GM23338 (cell line): ENCODE measurements at regions not wholly inside any gene's neighbourhood (a gene's known extent, or its start where the extent isn't known, plus 50 kb on each side); places are given as distances from the start of the nearest gene placed in this dataset.
A peak's percentile ranks its signal among the peaks of the same experiment; 100 is the strongest.

Experiments
- ATAC-seq: fragments of 200-7000 bp; cut with Tn5 transposase; 3 replicates; pipeline ENCODE4 v1.9.1; 2020
- DNase-seq: peaks from one replicate; pipeline ENCODE4 v3.0.0-alpha.2; 2015; ENCODE audit warnings: low spot score
- H2AFZ ChIP-seq: fragments of 200-600 bp; sonication (generic); 2 replicates; pipeline ENCODE4 v1.8.0; 2016; ENCODE audit warnings: antibody characterized with exemption, mild to moderate bottlenecking, moderate library complexity
- H3F3A ChIP-seq: fragments of 200-600 bp; sonication (generic); replicated peaks from 2 replicates; pipeline ENCODE4 v1.8.0; 2017; ENCODE audit warnings: antibody characterized with exemption, mixed run types, low read depth
- H3K27ac ChIP-seq: fragments of 200-600 bp; sonication (generic); 2 replicates; pipeline ENCODE4 v1.6.1; 2016; ENCODE audit warnings: low read depth
- H3K27me3 ChIP-seq: fragments of 200-600 bp; sonication (generic); 2 replicates; pipeline ENCODE4 v1.8.0; 2016; ENCODE audit warnings: mild to moderate bottlenecking, mixed run types, moderate library complexity; ENCODE audit not compliant: insufficient read depth
- H3K36me3 ChIP-seq: fragments of 200-600 bp; sonication (generic); 2 replicates; pipeline ENCODE4 v1.8.0; 2016; ENCODE audit warnings: mild to moderate bottlenecking; ENCODE audit not compliant: insufficient read depth
- H3K4me1 ChIP-seq: fragments of 200-600 bp; sonication (generic); 2 replicates; pipeline ENCODE4 v1.8.0; 2016; ENCODE audit warnings: mild to moderate bottlenecking, moderate library complexity; ENCODE audit not compliant: insufficient read depth
- H3K4me2 ChIP-seq: fragments of 200-600 bp; sonication (generic); 2 replicates; pipeline ENCODE4 v1.7.1; 2017; ENCODE audit warnings: mixed run types
- H3K4me3 ChIP-seq: fragments of 200-600 bp; sonication (generic); 2 replicates; pipeline ENCODE4 v1.6.1; 2016; ENCODE audit warnings: mixed run types
- H3K79me2 ChIP-seq: fragments of 200-600 bp; sonication (generic); replicated peaks from 2 replicates; pipeline ENCODE4 v1.8.0; 2017; ENCODE audit warnings: mild to moderate bottlenecking; ENCODE audit not compliant: insufficient read depth
- H3K9me2 ChIP-seq: fragments of 200-600 bp; sonication (generic); 2 replicates; pipeline ENCODE4 v1.8.0; 2017; ENCODE audit not compliant: insufficient read depth
- H4K20me1 ChIP-seq: fragments of 200-600 bp; sonication (generic); replicated peaks from 2 replicates; pipeline ENCODE4 v1.8.0; 2017; ENCODE audit warnings: mild to moderate bottlenecking; ENCODE audit not compliant: insufficient read depth
- H3K27ac Mint-ChIP-seq: 2 replicates; pipeline ENCODE4 v1.8.0; 2020; ENCODE audit warnings: inconsistent platforms, mild to moderate bottlenecking, moderate library complexity, mixed read lengths
- H3K27me3 Mint-ChIP-seq: 3 replicates; pipeline ENCODE4 v1.8.0; 2022; ENCODE audit warnings: low read depth, mild to moderate bottlenecking, moderate library complexity, mixed read lengths, inconsistent platforms; ENCODE audit not compliant: insufficient read depth, poor library complexity
- H3K36me3 Mint-ChIP-seq: 3 replicates; pipeline ENCODE4 v1.8.0; 2021; ENCODE audit warnings: low read depth, mild to moderate bottlenecking, inconsistent platforms, moderate library complexity, mixed read lengths
- H3K4me1 Mint-ChIP-seq: 3 replicates; pipeline ENCODE4 v1.8.0; 2020; ENCODE audit warnings: mild to moderate bottlenecking, inconsistent platforms, mixed read lengths
- H3K4me3 Mint-ChIP-seq: 3 replicates; pipeline ENCODE4 v1.8.0; 2021; ENCODE audit warnings: moderate library complexity, mild to moderate bottlenecking, inconsistent platforms, mixed read lengths
- H3K9me3 Mint-ChIP-seq: 3 replicates; pipeline ENCODE4 v1.8.0; 2020; ENCODE audit warnings: moderate library complexity, mild to moderate bottlenecking, inconsistent platforms, mixed read lengths
- CREB1 ChIP-seq: fragments of 250-450 bp; sonication (Bioruptor Pico); IDR thresholded peaks from 2 replicates; pipeline ENCODE4 v1.5.0; 2020; ENCODE audit warnings: low read depth, mild to moderate bottlenecking, moderate library complexity
- EZH2phosphoT487 ChIP-seq: fragments of 200-600 bp; sonication (generic); IDR thresholded peaks from one replicate; pipeline ENCODE4 v1.8.1; 2018; ENCODE audit warnings: antibody characterized with exemption; ENCODE audit not compliant: unreplicated experiment
- JUNB ChIP-seq: IDR thresholded peaks from one replicate; pipeline ENCODE4 v1.6.1; 2016; ENCODE audit warnings: antibody characterized with exemption; ENCODE audit not compliant: unreplicated experiment
- NANOG ChIP-seq: IDR thresholded peaks from 2 replicates; pipeline ENCODE4 v1.6.1; 2016; ENCODE audit warnings: antibody characterized with exemption, borderline replicate concordance
- POLR2AphosphoS5 ChIP-seq: IDR thresholded peaks from 2 replicates; pipeline ENCODE4 v1.6.1; 2016; ENCODE audit warnings: antibody characterized with exemption, low read depth
- ZNF114 ChIP-seq: fragments of 250-450 bp; sonication (Bioruptor Pico); IDR thresholded peaks from 2 replicates; pipeline ENCODE4 v1.5.0; 2020; ENCODE audit warnings: mild to moderate bottlenecking, moderate library complexity
- ZNF331 ChIP-seq: fragments of 250-450 bp; sonication (Bioruptor Pico); IDR thresholded peaks from 2 replicates; pipeline ENCODE4 v1.5.0; 2020; ENCODE audit warnings: low read depth, mild to moderate bottlenecking, moderate library complexity
- TF ChIP-seq, protein P1 (sequence below), 2 experiments: fragments of 200-600 bp in 1 of 2; sonication (generic) in 1 of 2; conservative IDR thresholded peaks; 2 replicates each; pipeline versions ENCODE4 v1.5.1 to v1.6.1; 2016 to 2017; ENCODE audit warnings: antibody characterized with exemption in 2 of 2, low read depth in 2 of 2, mild to moderate bottlenecking in 2 of 2, moderate library complexity in 1 of 2
- TF ChIP-seq, protein P2 (sequence below): IDR thresholded peaks from 2 replicates; pipeline ENCODE4 v1.6.1; 2016; ENCODE audit warnings: antibody characterized with exemption
- TF ChIP-seq, protein P3 (sequence below): IDR thresholded peaks from one replicate; pipeline ENCODE4 v1.6.1; 2018; ENCODE audit warnings: antibody characterized with exemption; ENCODE audit not compliant: unreplicated experiment

DNA sequence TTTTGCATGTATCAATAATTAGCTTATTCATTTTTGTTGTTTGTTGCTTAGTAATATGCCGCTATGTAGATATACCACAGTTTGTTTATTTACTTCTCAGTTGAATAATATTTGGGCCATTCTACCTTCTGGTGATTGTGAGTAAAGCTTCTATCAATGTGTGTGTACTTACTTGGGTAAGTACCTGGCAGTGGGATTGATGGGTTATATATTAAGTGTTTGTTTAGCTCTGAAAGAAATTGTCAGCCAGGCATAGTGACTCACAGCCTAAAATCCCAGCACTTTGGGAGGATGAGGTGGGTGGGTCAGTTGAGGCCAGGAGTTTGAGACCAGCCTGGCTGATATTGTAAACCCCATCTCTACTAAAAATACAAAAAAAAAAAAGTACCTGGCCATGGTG lies 975.7 kb upstream of the MBL2 start (continued):
- TF ChIP-seq, protein P1, sequence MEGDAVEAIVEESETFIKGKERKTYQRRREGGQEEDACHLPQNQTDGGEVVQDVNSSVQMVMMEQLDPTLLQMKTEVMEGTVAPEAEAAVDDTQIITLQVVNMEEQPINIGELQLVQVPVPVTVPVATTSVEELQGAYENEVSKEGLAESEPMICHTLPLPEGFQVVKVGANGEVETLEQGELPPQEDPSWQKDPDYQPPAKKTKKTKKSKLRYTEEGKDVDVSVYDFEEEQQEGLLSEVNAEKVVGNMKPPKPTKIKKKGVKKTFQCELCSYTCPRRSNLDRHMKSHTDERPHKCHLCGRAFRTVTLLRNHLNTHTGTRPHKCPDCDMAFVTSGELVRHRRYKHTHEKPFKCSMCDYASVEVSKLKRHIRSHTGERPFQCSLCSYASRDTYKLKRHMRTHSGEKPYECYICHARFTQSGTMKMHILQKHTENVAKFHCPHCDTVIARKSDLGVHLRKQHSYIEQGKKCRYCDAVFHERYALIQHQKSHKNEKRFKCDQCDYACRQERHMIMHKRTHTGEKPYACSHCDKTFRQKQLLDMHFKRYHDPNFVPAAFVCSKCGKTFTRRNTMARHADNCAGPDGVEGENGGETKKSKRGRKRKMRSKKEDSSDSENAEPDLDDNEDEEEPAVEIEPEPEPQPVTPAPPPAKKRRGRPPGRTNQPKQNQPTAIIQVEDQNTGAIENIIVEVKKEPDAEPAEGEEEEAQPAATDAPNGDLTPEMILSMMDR (conservative IDR thresholded peaks at IDR 0.05; ENCODE audit: low read depth in 2 of 2) = no peak
- no peak for TF ChIP-seq POLR2AphosphoS5
- TF ChIP-seq ZNF331 (CRISPR knock-in tag) = no peak

DNA sequence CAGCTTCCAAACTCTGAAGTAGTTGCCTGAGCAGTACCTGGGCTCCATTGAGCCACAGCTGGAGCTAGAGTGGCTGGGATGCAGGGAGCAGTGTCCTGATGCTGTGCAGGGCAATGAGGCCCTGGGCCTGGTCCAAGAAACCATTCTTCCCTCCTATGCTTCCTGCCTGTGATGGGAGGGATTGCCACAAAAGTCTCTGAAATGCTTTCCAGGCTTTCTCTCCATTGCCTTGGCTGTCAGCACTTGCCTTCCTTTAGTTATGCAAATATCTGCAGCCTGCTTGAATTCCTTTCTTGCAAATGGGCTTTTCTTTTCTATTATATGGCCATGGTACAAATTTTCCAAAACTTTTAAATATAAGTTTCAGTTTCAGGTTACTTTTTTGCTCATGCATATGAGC lies 972.2 kb upstream of the MBL2 start:
- H3K4me2 ChIP-seq = no peak overlapping the region
- no peaks in the 10 kb centered on the region for H3K27me3 ChIP-seq
- DNase-seq (peak; percentile 61), ATAC-seq (peak; percentile 80)
- no peak overlapping the region for H3K27ac ChIP-seq
- H3K4me3 ChIP-seq = no peak overlapping the region
- no peaks in the 10 kb centered on the region for H3F3A ChIP-seq
- Mint-ChIP-seq H3K36me3 (peaks cover 29% of the 10 kb centered on the region), H3K27ac (no peak overlapping the region), H3K9me3 (peaks cover 21% of the 10 kb centered on the region), H3K4me3 (no peak overlapping the region), H3K27me3 (peaks cover 2% of the 10 kb centered on the region), H3K4me1 (peaks cover 8% of the 10 kb centered on the region)
- H3K79me2 ChIP-seq = no peaks in the 10 kb centered on the region
- H3K4me1 ChIP-seq = peaks cover 5% of the 10 kb centered on the region; the same call in 1 of the 2 replicates
- H2AFZ ChIP-seq = peak overlapping the region; percentile 26; the same call in 1 of the 2 replicates
- no peaks in the 10 kb centered on the region for H4K20me1 ChIP-seq
- peaks cover 4% of the 10 kb centered on the region; the same call in 1 of the 2 replicates for H3K9me2 ChIP-seq
- no peaks in the 10 kb centered on the region; the same call in 1 of the 2 replicates for H3K36me3 ChIP-seq
- TF ChIP-seq EZH2phosphoT487 (no peak), POLR2AphosphoS5 (no peak), JUNB (no peak), CREB1 (no peak), NANOG (no peak), ZNF114 (CRISPR knock-in tag) (no peak)
- TF ChIP-seq, protein P1 (conservative IDR thresholded peaks at IDR 0.05; ENCODE audit: low read depth in 2 of 2) = no peak
- TF ChIP-seq, protein P2, sequence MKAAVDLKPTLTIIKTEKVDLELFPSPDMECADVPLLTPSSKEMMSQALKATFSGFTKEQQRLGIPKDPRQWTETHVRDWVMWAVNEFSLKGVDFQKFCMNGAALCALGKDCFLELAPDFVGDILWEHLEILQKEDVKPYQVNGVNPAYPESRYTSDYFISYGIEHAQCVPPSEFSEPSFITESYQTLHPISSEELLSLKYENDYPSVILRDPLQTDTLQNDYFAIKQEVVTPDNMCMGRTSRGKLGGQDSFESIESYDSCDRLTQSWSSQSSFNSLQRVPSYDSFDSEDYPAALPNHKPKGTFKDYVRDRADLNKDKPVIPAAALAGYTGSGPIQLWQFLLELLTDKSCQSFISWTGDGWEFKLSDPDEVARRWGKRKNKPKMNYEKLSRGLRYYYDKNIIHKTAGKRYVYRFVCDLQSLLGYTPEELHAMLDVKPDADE = no peak
- TF ChIP-seq, protein P3, sequence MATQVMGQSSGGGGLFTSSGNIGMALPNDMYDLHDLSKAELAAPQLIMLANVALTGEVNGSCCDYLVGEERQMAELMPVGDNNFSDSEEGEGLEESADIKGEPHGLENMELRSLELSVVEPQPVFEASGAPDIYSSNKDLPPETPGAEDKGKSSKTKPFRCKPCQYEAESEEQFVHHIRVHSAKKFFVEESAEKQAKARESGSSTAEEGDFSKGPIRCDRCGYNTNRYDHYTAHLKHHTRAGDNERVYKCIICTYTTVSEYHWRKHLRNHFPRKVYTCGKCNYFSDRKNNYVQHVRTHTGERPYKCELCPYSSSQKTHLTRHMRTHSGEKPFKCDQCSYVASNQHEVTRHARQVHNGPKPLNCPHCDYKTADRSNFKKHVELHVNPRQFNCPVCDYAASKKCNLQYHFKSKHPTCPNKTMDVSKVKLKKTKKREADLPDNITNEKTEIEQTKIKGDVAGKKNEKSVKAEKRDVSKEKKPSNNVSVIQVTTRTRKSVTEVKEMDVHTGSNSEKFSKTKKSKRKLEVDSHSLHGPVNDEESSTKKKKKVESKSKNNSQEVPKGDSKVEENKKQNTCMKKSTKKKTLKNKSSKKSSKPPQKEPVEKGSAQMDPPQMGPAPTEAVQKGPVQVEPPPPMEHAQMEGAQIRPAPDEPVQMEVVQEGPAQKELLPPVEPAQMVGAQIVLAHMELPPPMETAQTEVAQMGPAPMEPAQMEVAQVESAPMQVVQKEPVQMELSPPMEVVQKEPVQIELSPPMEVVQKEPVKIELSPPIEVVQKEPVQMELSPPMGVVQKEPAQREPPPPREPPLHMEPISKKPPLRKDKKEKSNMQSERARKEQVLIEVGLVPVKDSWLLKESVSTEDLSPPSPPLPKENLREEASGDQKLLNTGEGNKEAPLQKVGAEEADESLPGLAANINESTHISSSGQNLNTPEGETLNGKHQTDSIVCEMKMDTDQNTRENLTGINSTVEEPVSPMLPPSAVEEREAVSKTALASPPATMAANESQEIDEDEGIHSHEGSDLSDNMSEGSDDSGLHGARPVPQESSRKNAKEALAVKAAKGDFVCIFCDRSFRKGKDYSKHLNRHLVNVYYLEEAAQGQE = no peak
